ENCODE measurements at regions not wholly inside any gene's neighbourhood (a gene's known extent, or its start where the extent isn't known, plus 50 kb on each side); places are given as distances from the start of the nearest gene placed in this dataset.
A peak's percentile ranks its signal among the peaks of the same experiment; 100 is the strongest.

DNA sequence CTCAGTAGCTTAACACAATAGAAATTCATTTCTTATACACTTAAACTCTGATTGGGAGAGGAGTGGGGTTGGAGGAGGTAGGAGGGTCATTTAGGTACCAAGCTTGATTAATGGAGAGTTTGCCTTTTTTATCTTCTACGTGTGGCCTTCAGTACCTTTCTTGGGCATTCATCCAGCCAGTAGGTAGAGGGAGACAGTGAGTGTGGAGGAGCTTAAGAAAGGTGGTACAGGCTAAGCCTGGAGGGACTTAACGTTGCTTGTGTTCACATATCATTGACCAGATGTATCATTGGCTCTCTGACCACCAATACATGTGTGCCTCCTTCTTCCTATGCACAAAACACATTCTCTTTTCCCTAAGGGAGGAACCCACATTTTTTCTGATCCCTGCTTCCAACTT is 232.9 kb upstream of the CRY1 start:
- H2AFZ ChIP-seq: no peak overlapping the region
- no peaks in the 10 kb centered on the region; the same call in 1 of the 2 replicates for H4K20me1 ChIP-seq (ENCODE audit: insufficient read depth)
- H3K9me3 ChIP-seq (ENCODE audit: low read depth): no peaks in the 10 kb centered on the region
- H3K9me2 ChIP-seq (ENCODE audit: insufficient read depth): no peaks in the 10 kb centered on the region
- H3F3A ChIP-seq (ENCODE audit: insufficient read depth): 0 out of 2 replicates have a peak, but pooled peaks cover 5% of the 10 kb centered on the region
- H3K27me3 ChIP-seq (replicated peaks; ENCODE audit: insufficient read depth): peaks cover 24% of the 10 kb centered on the region
- H3K36me3 ChIP-seq (ENCODE audit: low read depth): no peaks in the 10 kb centered on the region
- no peak overlapping the region for H3K27ac ChIP-seq
- H3K9ac ChIP-seq: no peak overlapping the region
- in situ Hi-C loops (cut with MboI): no loop called here
- DNase-seq: no peak
- WGBS, 2 experiments (ENCODE audit: low coverage in 1 of 2, low lambda C conversion rate in 2 of 2, missing lambda C conversion rate in 2 of 2): 41 to 43% methylated on average over 2 of the region's 2 CpGs
- no peak overlapping the region for H3K4me3 ChIP-seq
- no peaks in the 10 kb centered on the region for H3K79me2 ChIP-seq (ENCODE audit: insufficient read depth)
- no peak for TF ChIP-seq EZH2 (IDR thresholded peaks at IDR 0.05; ENCODE audit: insufficient read depth, poor library complexity, severe bottlenecking)
- TF ChIP-seq EZH2phosphoT487 (IDR thresholded peaks at IDR 0.05; ENCODE audit: insufficient read depth, low read depth): no peak
- H3K4me1 ChIP-seq (ENCODE audit: insufficient read depth): no peaks in the 10 kb centered on the region
- H3K4me2 ChIP-seq (ENCODE audit: unreplicated experiment): no peak overlapping the region

DNA sequence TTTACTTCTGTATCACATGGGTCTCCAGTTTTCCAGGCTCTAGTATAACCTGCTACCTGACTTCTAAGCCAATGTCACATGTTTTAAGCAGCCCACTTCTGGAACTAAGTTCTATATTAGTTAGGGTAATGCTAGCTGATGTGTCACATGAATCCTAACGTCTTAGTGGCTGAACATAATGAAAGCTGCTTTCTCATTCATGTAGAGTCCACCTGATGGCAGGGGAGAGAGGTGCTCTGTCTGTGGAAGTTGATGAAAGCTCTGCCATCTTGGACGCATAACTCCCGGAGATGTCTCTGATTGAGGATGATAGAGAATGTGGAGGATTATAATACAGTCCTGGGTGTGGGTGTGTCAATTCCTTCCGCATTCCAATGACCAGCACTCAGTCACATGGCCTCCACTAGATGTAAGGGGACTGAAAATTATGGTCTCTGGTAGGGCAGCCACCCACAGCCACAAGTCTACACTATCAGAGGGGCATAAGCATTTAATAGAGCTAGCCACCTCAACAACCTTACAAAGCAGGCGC is 234.4 kb upstream of the CRY1 start:
- H3K9me3 ChIP-seq (ENCODE audit: low read depth): no peaks in the 10 kb centered on the region
- in situ Hi-C loops (cut with MboI): no loop called here
- H3K9me2 ChIP-seq (ENCODE audit: insufficient read depth): no peaks in the 10 kb centered on the region
- H3K36me3 ChIP-seq (ENCODE audit: low read depth): no peaks in the 10 kb centered on the region
- WGBS, 2 experiments (ENCODE audit: low coverage in 1 of 2, low lambda C conversion rate in 2 of 2, missing lambda C conversion rate in 2 of 2): 74% methylated on average over 5 of the region's 5 CpGs
- no peak overlapping the region for H3K27ac ChIP-seq
- no peak overlapping the region for H3K4me3 ChIP-seq
- TF ChIP-seq EZH2phosphoT487 (IDR thresholded peaks at IDR 0.05; ENCODE audit: insufficient read depth, low read depth) (no peak), EZH2 (IDR thresholded peaks at IDR 0.05; ENCODE audit: insufficient read depth, poor library complexity, severe bottlenecking) (no peak)
- no peak overlapping the region for H3K9ac ChIP-seq
- H3K27me3 ChIP-seq (replicated peaks; ENCODE audit: insufficient read depth): peaks cover 19% of the 10 kb centered on the region
- no peak overlapping the region for H2AFZ ChIP-seq
- H4K20me1 ChIP-seq (ENCODE audit: insufficient read depth): no peaks in the 10 kb centered on the region; the same call in 1 of the 2 replicates
- DNase-seq: no peak
- no peak overlapping the region for H3K4me2 ChIP-seq (ENCODE audit: unreplicated experiment)
- no peaks in the 10 kb centered on the region for H3K79me2 ChIP-seq (ENCODE audit: insufficient read depth)
- H3F3A ChIP-seq (ENCODE audit: insufficient read depth): no peaks in the 10 kb centered on the region
- H3K4me1 ChIP-seq (ENCODE audit: insufficient read depth): no peaks in the 10 kb centered on the region

DNA sequence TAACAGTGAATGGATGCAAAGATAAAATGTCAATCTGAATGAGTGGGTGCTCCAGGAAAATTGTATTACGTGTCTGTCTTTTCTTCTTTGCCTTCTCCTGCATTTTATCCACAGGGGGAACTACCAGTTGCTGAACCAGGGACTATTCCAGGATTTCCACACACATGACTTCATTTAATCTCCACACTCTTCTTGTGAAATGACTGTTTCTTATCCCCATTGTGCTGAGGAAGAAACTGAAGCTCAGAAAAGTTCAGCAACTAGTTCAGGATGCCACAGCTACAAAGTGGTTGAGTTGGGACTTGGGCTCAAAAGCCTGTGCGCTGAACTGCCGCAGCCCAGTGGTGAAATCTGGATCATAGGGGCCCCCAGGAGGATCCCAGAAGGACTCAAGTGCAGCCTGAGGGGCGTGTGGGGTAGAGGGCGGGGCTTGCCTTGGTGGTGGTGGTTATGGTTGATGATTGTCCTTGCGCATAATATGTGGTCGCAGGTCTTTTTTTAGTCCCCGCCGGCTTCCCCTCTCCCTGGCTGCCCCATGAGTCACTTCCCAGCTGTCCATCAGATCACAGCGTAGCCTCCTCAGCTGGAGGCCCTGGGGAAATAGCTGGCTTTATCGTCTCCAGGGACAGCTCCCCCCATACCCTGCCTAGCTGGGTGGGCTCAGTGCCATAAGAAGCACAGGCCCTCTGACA is 235.2 kb upstream of the CRY1 start:
- no peaks in the 10 kb centered on the region for H3K79me2 ChIP-seq (ENCODE audit: insufficient read depth)
- H3K4me1 ChIP-seq (ENCODE audit: insufficient read depth): no peaks in the 10 kb centered on the region
- no peak for DNase-seq
- no peak overlapping the region for H3K27ac ChIP-seq
- H3F3A ChIP-seq (ENCODE audit: insufficient read depth): no peaks in the 10 kb centered on the region
- TF ChIP-seq EZH2 (IDR thresholded peaks at IDR 0.05; ENCODE audit: insufficient read depth, poor library complexity, severe bottlenecking) (no peak), EZH2phosphoT487 (IDR thresholded peaks at IDR 0.05; ENCODE audit: insufficient read depth, low read depth) (no peak)
- H3K9ac ChIP-seq: no peak overlapping the region
- no peak overlapping the region for H2AFZ ChIP-seq
- H3K9me3 ChIP-seq (ENCODE audit: low read depth): no peaks in the 10 kb centered on the region
- WGBS, 2 experiments (ENCODE audit: low coverage in 1 of 2, low lambda C conversion rate in 2 of 2, missing lambda C conversion rate in 2 of 2): 78 to 86% methylated on average over 6 to 11 of the region's 11 CpGs
- peaks cover 10% of the 10 kb centered on the region for H3K27me3 ChIP-seq (replicated peaks; ENCODE audit: insufficient read depth)
- H3K36me3 ChIP-seq (ENCODE audit: low read depth): no peaks in the 10 kb centered on the region
- no peak overlapping the region for H3K4me2 ChIP-seq (ENCODE audit: unreplicated experiment)
- no peak overlapping the region for H3K4me3 ChIP-seq
- H4K20me1 ChIP-seq (ENCODE audit: insufficient read depth): no peaks in the 10 kb centered on the region; the same call in 1 of the 2 replicates
- no peaks in the 10 kb centered on the region for H3K9me2 ChIP-seq (ENCODE audit: insufficient read depth)
- in situ Hi-C loops (cut with MboI): no loop called here

- H3K9ac ChIP-seq: no peak overlapping the region
- H3K27ac ChIP-seq: no peak overlapping the region
- no peaks in the 10 kb centered on the region for H4K20me1 ChIP-seq (ENCODE audit: insufficient read depth)
- H3K36me3 ChIP-seq (ENCODE audit: low read depth): no peaks in the 10 kb centered on the region
- no peaks in the 10 kb centered on the region for H3K9me3 ChIP-seq (ENCODE audit: low read depth)
- H3K4me1 ChIP-seq (ENCODE audit: insufficient read depth): no peaks in the 10 kb centered on the region
- no peaks in the 10 kb centered on the region for H3F3A ChIP-seq (ENCODE audit: insufficient read depth)
- H3K9me2 ChIP-seq (ENCODE audit: insufficient read depth): no peaks in the 10 kb centered on the region
- WGBS, 2 experiments (ENCODE audit: low coverage in 1 of 2, low lambda C conversion rate in 2 of 2, missing lambda C conversion rate in 2 of 2): 37 to 52% methylated on average over 1 of the region's 1 CpG
- H2AFZ ChIP-seq: no peak overlapping the region
- no peak overlapping the region for H3K4me3 ChIP-seq
- in situ Hi-C loops (cut with MboI): no loop called here
- peak; percentile 68 for DNase-seq
- H3K4me2 ChIP-seq (ENCODE audit: unreplicated experiment): no peak overlapping the region
- H3K27me3 ChIP-seq (replicated peaks; ENCODE audit: insufficient read depth): 0 out of 2 replicates have a peak, but pooled peaks cover 5% of the 10 kb centered on the region
- H3K79me2 ChIP-seq (ENCODE audit: insufficient read depth): no peaks in the 10 kb centered on the region
- TF ChIP-seq EZH2phosphoT487 (IDR thresholded peaks at IDR 0.05; ENCODE audit: insufficient read depth, low read depth) (no peak), EZH2 (IDR thresholded peaks at IDR 0.05; ENCODE audit: insufficient read depth, poor library complexity, severe bottlenecking) (no peak)
Measured at GRCh38 chr12:107329569-107330324, 236.4 kb upstream of the CRY1 start.

All from GM23248 (cell line).